GM18498 (cell line): ENCODE measurements at regions not wholly inside any gene's neighbourhood (a gene's known extent, or its start where the extent isn't known, plus 50 kb on each side); places are given as distances from the start of the nearest gene placed in this dataset.

ENCODE experiments used
- ATAC-seq: cut with Tn5 transposase; IDR thresholded peaks from one replicate; pipeline ENCODE4 v1.9.1; 2021; ENCODE audit warnings: mild to moderate bottlenecking, moderate library complexity; ENCODE audit not compliant: unreplicated experiment

DNA sequence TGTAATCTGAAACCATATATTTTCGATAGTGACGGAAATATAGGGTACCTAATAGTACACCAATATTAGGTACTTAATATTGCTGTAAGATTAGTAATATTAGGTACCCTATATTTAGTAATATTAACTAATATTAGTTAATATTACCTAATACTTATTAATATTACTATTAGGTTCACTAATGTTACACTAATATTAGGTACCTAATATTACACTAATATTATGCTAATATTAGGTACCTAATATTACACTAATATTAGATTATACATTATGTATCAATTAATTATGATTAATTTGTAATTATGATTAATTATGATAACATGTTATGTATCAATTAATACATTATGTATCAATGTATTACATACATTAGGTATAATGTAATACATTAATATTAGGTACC is 518.2 kb upstream of the LRATD1 start:
- no peak for ATAC-seq

DNA sequence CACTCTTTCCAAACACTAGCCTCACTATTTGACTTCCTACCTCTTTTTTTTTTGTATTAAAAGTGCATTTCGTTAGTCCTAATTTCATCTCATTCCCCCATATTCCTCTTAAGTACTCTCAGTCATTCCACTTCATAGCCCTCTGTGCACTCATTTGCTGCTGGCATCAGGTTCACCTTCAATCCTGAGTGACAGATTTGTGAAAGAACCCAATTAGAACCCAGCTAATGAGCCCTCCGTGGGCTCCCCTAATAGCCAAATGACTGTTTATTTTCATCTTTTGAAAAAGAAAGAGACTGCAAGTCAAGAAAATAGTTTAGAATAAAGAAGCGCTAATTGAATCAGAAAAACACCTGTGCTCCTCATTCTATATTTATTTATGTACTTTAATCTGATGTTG is 512.1 kb upstream of the LRATD1 start:
- no peak for ATAC-seq

DNA sequence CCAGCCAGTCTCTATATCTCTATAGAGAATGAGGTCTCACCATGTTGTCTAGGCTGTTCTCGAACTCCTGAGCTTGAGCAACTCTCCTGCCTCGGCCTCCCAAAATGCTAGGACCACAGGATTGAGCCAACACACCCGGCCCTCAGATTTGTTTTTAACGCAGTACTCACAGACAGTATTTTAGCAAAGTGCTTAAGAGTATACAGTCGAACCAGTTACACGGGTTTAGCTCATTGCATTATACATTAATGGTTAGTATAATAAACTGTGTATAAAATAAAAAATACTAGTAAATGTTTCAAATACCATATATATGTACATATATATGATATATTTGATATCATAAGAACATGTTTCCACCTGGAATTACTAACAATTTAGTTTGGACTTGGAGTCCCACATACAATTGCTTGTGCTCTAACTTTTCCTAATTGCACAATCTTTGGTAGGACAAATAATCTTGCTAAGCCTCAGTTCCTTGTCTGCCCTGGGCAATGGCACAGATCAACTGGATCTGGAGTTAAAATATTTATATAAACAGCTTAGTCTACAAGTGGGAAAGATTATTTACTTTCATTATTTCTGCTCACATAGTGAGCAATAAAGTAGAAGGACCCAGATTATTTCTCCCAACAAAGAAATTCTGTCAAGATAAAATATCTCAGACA is 508.9 kb upstream of the LRATD1 start:
- no peak for ATAC-seq

DNA sequence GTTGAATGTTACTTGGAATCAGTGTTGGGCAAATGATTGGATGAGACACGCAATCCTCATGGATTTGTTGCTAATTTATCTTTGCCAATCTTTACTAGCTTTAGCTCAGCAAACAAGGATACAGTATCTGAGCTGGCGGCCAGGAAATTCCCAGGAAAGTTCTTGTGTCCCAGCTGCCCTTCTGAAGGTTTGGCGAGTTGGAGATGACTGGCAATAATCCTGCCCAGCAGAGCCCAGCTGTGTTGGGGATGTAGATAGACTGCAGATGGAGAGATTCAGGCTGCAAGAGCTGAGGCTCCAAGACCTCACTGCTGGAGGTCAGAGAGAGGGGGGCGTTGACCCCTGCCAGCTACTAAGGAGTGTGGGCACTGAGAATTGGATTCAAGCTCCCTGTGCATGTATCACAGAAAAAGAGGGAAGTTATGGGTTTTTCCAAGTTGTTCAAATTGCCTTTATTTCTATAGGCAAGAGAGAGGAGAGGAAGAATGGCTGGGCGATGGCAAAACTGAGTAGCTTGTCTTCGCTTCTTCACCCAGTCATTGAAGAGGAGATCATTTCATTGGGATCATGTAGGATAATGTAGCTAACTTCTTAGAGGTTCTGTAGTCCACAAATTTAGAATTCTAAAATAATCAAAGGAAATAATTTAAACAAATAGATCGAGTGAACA is 506.8 kb upstream of the LRATD1 start:
- no peak for ATAC-seq

DNA sequence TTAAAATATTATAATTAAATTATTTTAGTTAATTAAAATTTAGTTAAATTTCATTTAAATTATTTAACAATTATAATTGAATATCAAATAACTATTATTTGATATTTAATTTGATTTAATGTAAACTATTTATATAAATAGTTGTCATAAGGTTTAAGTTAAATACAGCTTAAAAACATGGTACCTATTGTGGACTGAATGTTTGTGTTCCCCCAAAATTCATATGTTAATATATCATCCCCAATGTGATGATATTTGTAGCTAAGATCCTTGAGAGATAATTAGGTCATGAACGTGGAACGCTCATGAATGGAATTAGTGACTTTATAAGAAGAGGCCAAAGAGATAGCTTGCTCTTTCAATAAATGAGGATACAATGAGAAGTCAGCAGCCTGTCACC is 505.7 kb upstream of the LRATD1 start:
- ATAC-seq = no peak

DNA sequence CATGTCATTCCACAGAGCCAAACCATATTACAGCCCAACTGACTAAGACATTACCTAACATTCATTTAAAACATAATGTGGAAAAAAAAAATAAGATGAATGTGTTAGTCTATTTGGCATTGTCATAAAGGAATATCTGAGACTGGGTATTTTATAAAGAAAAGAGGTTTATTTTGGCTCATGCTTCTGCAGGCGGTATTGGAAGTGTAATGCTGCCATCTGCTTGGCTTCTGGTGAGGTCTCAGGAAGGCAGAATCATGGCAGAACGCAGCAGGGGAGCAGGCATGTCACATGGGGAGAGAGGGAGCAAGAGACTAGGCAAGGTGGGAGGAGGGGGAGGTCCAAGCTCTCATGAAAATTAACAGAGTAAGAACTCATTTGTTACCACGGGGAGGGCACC is 504.8 kb upstream of the LRATD1 start:
- no peak for ATAC-seq

DNA sequence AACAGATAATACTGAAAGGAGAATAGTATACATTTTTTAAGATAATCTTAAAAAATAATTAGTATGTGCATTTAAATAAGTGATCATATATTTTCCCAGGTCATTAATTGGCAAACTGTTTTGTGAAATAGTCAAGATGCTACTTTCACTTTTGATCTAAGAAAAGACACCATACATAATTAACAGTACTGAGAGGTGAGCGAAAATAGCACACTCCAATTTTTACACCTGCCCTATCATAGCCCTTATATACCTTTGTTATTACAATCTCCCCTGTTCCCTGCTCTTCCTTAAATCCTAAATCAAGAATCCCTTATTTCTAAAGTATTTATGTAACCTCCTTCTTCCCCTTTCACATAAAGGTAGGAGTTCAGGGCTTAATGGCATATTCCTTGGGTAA is 500.1 kb upstream of the LRATD1 start:
- no peak for ATAC-seq

DNA sequence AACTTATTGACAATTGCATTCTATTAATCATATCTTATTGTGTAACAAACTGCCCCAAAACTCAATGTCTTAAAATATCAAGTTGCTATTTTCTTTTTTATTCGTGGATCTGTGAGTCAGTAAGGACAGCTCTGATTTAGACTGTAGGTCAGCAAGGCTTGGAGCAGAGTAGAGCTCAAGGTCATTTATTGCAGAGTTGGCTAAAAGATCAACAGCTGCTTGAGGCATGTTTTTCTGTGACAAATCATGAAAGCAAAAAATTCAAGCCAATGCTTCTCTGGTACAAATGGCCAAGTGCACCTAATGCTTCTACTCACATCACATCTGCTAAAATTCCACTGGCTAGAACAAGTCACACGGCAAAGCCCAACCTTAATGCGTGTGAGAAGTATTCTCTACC is 497.7 kb upstream of the LRATD1 start:
- no peak for ATAC-seq

DNA sequence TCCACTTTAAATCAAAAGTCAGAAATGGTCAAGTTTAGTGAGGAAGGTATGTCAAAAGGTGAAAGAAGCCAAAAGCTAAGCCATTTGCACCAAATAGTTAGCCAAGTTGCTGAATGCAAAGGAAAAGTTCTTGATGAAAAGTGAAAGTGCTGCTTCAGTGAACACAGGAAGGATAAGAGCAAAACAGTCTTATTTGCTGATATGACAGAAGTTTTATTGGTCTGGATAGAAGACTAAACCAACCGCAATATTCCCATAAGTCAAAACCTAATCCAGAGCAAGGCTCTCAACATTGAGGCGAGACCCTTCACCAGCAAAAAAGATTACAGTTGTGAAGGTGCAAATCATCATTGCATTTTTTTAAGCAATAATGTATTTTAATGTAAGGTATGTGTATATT is 496.5 kb upstream of the LRATD1 start:
- ATAC-seq = no peak

DNA sequence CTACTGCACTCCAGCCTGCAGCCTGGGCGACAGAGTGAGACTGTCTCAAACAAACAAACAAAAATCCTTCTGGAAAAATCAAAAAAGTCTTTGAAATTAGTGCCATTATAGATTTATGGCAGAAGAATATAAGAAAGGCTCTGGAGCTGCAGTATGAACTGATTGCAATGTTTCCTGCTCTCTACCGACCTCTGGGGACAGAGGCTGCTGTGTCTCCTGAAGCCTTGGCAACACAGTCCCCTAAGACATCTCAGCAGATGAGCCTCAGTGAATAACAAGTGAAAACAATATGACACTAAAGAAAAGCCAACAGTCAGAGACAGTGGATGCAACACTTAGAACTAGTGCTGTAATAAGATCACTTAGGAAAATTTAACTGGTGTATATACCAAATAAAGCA is 494.9 kb upstream of the LRATD1 start:
- no peak for ATAC-seq

DNA sequence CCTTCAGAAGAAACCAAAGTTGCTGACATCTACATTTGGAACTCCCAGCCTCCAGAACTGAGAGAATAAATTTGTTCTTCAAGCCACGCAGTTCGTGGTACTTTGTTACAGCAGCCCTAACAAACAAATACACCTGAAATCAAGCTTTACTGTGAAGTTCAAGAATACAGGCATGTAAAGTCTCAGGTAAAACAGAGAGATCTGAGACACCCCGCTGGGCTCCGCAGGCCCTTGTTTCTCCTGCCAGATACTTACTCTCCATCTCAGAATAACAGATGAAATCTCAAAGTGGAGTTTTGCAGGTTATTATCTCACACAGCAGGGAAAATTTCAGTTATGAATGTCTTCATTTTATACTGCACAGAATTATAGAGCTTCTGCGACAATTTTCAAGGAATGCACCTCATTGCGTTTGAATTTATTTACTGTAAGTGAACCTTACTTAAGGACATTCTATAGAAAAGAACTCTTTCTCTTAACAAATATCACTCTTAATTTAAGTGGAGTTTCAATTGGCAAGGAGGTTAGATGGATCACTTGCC is 492.4 kb upstream of the LRATD1 start:
- ATAC-seq = no peak

DNA sequence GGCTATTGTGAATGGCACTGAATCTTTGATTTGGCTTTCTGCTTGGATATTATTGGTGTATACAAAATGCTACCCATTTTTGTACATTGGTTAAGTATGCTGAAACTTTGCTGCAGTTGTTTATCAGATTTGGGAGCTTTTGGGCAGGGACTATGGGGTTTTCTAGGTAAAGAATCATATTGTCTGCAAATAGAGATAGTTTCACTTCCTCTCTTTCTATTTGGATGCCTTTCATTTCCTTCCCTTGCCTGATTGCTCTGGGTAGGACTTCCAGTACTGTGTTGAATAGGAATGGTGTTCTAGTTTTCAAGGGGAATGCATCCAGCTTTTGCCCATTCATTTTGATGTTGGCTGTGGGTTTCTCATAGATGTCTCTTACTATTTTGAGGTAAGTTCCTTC is 489.1 kb upstream of the LRATD1 start:
- ATAC-seq = no peak

DNA sequence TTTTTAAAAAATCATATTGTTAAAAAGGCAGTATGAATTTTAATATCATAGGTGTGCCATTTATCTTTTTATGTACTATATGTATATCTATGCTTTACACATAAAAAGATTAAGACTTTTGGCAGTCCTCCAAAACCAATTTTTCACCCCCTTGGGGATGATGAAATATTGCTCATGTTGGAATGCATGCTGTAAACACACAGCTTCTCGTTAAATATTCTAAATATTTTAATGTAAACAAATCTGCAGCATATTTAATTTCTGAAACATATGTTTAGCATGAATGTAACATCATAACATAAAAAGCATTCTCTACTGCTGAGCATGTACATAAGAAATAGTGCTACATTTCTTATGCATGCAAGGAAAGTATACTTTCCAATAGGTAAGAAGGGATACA is 484.3 kb upstream of the LRATD1 start:
- ATAC-seq = no peak

DNA sequence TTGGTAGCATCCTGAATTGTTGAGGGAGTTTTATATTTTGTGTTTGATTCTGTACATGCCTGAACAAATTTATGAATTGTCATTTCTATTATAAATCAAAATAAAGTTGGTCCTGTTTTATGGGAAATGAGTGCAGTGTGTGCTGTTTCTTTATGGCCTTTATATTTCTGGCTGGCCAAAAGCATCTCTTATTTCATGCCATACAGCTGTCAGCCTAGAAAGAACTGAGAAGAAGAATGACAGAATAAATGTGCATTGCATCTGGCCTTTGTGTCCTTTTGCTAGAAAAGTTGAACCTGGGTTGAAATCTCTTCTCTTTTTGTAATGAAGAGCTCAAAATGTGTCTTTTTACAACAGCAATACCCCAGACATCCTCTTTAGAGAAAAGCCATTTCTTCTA is 474.7 kb upstream of the LRATD1 start:
- no peak for ATAC-seq

DNA sequence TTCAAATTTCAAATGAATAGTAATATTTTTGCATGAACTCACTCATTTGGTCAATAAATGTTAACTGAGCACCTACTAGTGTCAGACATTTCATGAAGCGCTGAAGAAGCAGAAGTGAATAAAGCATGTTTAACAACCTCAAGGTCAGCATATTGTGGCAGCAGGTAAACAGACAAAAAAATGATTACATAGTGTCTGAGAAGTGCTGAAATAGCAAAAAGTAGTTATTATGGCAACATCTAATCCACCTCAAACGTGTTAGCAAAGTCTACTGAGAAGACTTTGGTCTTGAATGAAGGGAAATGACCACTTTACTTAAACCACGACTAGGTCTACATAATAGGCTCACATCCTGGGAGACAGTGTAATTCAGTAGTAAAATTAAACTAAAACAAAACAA is 452.2 kb upstream of the LRATD1 start:
- ATAC-seq = no peak

DNA sequence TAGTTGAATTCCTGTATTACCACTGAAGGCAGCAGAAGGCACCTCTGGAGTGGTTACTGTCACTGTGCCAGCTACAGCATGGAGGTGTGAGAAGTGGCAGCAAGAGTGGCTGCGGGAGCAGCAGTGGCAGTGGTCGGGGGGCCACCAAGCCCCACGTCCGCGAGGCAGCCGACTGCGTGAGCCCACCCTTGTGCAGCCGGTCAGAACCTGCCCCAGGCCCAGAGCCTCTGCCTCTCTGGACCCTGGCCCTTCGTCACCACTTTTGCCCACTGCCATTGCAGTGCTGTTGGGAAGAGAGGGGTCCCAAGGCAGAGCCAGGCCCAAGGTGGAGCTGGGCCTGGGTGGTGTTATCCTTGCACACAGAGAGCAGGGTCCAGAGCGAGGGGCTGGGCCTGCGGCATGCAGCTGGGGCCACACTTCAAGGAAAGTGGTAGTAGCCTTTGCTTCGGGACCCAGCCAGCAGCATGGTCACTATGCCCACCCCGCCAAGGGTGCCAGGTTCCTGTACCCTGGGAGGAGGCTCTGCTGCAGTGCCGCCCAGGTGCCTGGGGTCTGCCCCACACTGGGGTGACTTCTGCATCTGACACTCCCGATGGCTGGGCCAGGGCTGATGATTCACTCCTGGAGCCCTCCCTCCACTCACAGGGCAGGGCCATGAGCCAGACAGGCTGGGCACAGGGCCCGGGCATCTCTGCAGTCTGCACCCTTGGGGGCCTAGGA is 450.1 kb upstream of the LRATD1 start:
- no peak for ATAC-seq

DNA sequence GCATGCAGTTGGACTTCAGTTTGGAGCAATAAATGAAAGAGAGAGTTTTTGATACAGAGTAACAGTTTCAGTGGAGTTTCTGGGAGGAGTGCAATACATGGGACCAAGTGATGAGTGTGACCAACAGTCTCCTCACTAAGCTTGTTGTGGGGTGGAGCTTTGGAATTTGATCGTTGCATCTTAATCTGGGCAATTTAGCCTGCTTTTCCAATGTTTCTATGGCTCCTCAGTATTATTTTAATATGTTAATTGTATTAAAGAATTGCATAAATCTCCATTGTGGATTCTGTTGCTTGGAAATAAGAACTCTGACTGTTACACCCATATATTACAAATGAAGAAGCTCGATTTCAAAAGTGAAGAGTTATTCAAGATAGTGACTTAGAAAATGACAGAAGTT is 446.6 kb upstream of the LRATD1 start:
- ATAC-seq = no peak

DNA sequence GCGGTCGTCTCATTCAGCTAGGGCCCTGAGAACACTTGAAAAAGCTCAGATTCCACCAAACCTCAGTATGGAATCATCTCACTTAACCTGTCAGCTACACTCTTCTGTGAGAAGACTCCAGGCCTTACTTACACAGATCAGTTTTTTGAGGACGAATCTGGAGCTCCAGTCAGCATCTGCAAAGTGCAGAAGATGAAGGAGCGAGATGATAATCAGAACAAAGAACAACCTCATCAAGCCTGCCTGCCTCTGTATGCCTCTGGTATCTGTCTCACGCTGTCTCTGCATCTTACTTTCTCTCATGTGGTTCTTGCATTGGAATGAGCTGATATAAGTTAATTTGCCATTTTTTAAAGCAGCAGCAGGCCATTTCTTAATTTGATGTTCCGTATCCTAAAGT is 444.1 kb upstream of the LRATD1 start:
- no peak for ATAC-seq

DNA sequence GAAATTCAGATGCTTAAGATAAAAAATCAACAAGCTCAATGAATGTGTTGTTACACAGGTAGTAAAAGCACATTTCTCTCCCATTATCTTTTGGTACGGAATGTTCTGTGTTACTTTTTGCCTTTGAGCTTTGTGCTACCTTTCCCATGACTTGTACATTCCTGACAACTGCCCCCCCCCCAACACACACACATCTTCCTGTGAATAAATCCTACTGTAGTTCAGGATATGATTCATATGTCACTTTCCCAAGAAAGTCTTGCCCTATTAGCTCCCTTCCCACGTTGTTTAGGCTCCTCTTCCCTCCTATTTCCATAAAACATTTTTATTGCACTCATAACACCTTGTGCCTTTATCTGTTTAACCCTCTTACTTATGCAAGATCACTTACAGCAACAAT is 442.6 kb upstream of the LRATD1 start:
- ATAC-seq = no peak

DNA sequence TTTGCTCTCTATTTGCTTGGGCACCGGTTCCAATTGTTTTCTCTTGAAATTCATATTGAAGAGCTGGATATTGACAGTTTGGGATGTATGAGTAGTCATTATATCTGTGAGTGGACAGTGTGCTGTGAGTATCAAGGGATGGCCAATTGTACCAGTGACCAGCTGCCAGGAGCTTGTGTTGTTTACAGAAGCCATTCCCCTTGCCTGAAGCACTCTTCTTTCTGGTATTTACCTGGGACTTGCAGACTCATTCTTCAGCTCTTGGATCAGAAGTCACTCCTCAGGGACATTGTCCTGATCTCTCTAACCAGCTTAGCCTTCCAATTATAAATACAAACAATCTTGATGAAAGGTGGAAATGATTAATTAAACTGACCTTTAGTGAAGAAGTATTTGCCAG is 438.3 kb upstream of the LRATD1 start:
- no peak for ATAC-seq

DNA sequence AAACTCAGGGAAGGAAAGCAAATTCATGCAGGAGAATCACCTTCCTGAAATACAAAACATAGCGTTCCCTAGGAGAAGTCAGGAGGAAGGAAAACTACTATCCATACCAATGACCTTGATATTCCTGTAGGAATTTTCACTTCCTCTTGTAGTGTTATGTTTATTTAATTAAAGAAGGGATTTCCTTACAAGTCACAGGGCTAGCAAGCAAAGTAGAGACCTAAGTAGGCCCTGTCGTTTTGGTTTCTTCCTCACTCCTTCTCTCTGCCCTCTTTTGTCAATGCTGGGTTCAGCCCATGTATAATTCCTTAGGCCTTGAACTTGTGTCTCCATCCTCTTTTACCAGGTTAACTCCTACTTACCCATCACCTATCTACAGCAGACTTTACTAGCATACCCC is 435.2 kb upstream of the LRATD1 start:
- no peak for ATAC-seq

DNA sequence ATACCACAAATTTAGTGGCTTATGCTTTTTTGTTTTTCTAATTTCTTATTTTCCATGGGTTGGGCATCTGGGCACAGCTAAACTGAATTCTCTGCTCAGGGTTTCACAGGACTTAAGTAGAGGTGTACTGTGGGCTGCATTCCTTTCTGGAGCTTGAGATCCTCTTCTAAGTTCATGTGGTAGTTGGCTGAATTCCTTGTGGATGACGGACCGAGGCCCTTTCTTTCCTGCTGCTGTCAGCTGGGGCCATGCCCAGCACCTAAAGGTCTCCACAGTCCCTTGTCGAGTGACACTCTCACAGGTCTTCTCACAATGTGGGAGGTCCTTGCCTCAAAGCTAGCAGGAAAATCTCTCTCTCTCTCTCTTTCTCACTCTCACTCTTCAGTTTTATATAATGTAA is 433.5 kb upstream of the LRATD1 start:
- ATAC-seq = no peak
